A673 (cell line): ENCODE measurements at regions not wholly inside any gene's neighbourhood (a gene's known extent, or its start where the extent isn't known, plus 50 kb on each side); places are given as distances from the start of the nearest gene placed in this dataset.

Experiments used
- BruUV-seq: library from RNA; stranded (reverse); fragments of 400-500 nt; replicated peaks from 2 replicates; lab custom pipeline; 2021; lab: Mats Ljungman, UMichigan
- CTCF ChIA-PET: fragments of 300-600 bp; sonication (Branson Sonifier 250); formaldehyde crosslinking; loops from one replicate; lab custom pipeline; 2022; ENCODE audit warnings: antibody characterized with exemption; lab: Charles Lee
- POLR2A ChIA-PET: fragments of 300-600 bp; sonication (Branson Sonifier 250); formaldehyde crosslinking; loops from one replicate; lab custom pipeline; 2022; ENCODE audit warnings: antibody characterized with exemption; ENCODE audit not compliant: low non-redundant PET; lab: Charles Lee
- DNase-seq: peaks from one replicate; pipeline ENCODE4 v3.0.0-alpha.2; 2015; ENCODE audit warnings: low spot score
- H3K27ac ChIP-seq: fragments of 200-600 bp; sonication (generic); 2 replicates; pipeline ENCODE4 v1.5.1; 2016; ENCODE audit warnings: mixed run types, low read depth, mild to moderate bottlenecking, mixed read lengths, antibody characterized with exemption, low read length; ENCODE audit not compliant: poor library complexity, severe bottlenecking
- H3K27me3 ChIP-seq: fragments of 200-600 bp; sonication (generic); replicated peaks from 2 replicates; pipeline ENCODE4 v1.6.1; 2017; ENCODE audit warnings: mixed run types, low read depth, mild to moderate bottlenecking, mixed read lengths, antibody characterized with exemption, low read length; ENCODE audit not compliant: insufficient read depth, poor library complexity
- H3K36me3 ChIP-seq: fragments of 200-600 bp; sonication (generic); 2 replicates; pipeline ENCODE4 v1.6.1; 2016; ENCODE audit warnings: mixed run types, mild to moderate bottlenecking, mixed read lengths, antibody characterized with exemption, low read length; ENCODE audit not compliant: insufficient read depth, poor library complexity, severe bottlenecking
- H3K4me1 ChIP-seq: fragments of 200-600 bp; sonication (generic); 2 replicates; pipeline ENCODE4 v1.6.1; 2017; ENCODE audit warnings: mixed run types, mild to moderate bottlenecking, mixed read lengths, antibody characterized with exemption, low read length; ENCODE audit not compliant: insufficient read depth, poor library complexity, severe bottlenecking
- H3K4me3 ChIP-seq: fragments of 200-600 bp; sonication (generic); 2 replicates; pipeline ENCODE4 v1.5.1; 2016; ENCODE audit warnings: low read depth, mixed run types, mild to moderate bottlenecking, mixed read lengths, low read length; ENCODE audit not compliant: poor library complexity, severe bottlenecking
- H3K9me3 ChIP-seq: fragments of 200-600 bp; sonication (generic); 2 replicates; pipeline ENCODE4 v1.6.1; 2016; ENCODE audit warnings: mixed run types, low read depth, mild to moderate bottlenecking, mixed read lengths, antibody characterized with exemption, low read length; ENCODE audit not compliant: poor library complexity, severe bottlenecking
- EZH2 ChIP-seq: fragments of 200-600 bp; sonication (generic); IDR thresholded peaks from 2 replicates; pipeline ENCODE4 v1.6.1; 2017; ENCODE audit warnings: borderline replicate concordance, low read depth, mild to moderate bottlenecking, mixed read lengths, antibody characterized with exemption, low read length; ENCODE audit not compliant: poor library complexity, severe bottlenecking
- intact Hi-C: fragments of 100-400 bp; cut with micrococcal nuclease; formaldehyde crosslinking; loops from one replicate; pipeline ENCODE4 v1.10.0; 2022; ENCODE audit not compliant: unreplicated experiment
- TF ChIP-seq, protein P1 (sequence below): fragments of 300-800, 200-600 bp; sonication (generic); conservative IDR thresholded peaks from 2 replicates; pipeline ENCODE4 v1.5.1; 2017; ENCODE audit warnings: low read depth, mild to moderate bottlenecking, antibody characterized with exemption, low read length, moderate library complexity, mixed read lengths

DNA sequence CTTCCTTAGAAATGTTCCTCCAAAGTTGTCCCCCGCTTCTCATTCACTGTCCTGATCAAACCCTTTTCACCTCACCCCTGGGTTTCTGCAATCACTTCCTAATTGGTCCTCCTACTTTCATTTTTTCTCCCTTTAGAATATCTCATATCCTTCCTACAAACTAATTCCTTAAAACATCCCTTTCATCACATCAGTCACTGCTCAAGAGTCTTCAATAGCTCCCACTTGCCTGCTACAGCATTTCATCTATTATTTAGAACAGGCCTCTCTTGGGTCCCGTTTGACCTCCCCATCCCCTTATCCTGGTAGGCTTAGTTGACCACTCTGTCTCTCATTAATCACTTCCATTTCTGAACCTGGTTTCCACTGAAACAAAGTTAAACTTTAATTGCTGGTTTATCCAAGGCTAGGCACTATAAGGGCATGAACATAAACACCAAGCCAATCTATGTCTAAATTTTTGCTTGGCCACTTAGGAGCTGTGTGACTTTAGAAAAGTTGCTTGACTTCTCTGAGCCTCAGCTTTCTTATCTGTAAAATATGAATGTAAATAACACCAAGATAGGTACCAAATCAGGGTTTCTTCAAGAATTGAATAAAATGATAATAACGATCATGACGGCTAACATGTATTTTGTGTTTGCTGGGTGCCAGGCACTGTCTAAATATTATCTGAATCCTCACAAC is 202.1 kb upstream of the WWC1 start:
- TF ChIP-seq EZH2 = no peak
- TF ChIP-seq, protein P1, sequence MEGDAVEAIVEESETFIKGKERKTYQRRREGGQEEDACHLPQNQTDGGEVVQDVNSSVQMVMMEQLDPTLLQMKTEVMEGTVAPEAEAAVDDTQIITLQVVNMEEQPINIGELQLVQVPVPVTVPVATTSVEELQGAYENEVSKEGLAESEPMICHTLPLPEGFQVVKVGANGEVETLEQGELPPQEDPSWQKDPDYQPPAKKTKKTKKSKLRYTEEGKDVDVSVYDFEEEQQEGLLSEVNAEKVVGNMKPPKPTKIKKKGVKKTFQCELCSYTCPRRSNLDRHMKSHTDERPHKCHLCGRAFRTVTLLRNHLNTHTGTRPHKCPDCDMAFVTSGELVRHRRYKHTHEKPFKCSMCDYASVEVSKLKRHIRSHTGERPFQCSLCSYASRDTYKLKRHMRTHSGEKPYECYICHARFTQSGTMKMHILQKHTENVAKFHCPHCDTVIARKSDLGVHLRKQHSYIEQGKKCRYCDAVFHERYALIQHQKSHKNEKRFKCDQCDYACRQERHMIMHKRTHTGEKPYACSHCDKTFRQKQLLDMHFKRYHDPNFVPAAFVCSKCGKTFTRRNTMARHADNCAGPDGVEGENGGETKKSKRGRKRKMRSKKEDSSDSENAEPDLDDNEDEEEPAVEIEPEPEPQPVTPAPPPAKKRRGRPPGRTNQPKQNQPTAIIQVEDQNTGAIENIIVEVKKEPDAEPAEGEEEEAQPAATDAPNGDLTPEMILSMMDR = no peak
- BruUV-seq = no TSS peak
- H3K36me3 ChIP-seq = no peaks in the 10 kb centered on the region
- DNase-seq = no peak
- ChIA-PET CTCF (no interaction called here), POLR2A (no interaction called here)
- intact Hi-C loops = loop anchor here (5.0 kb wide), 2 partner anchors 117 to 507 kb away; no protein-coding TSS in a partner anchor
- H3K4me3 ChIP-seq = no peak overlapping the region
- no peaks in the 10 kb centered on the region for H3K27me3 ChIP-seq
- peaks cover 49% of the 10 kb centered on the region for H3K4me1 ChIP-seq
- H3K27ac ChIP-seq = no peak overlapping the region
- H3K9me3 ChIP-seq = no peaks in the 10 kb centered on the region

DNA sequence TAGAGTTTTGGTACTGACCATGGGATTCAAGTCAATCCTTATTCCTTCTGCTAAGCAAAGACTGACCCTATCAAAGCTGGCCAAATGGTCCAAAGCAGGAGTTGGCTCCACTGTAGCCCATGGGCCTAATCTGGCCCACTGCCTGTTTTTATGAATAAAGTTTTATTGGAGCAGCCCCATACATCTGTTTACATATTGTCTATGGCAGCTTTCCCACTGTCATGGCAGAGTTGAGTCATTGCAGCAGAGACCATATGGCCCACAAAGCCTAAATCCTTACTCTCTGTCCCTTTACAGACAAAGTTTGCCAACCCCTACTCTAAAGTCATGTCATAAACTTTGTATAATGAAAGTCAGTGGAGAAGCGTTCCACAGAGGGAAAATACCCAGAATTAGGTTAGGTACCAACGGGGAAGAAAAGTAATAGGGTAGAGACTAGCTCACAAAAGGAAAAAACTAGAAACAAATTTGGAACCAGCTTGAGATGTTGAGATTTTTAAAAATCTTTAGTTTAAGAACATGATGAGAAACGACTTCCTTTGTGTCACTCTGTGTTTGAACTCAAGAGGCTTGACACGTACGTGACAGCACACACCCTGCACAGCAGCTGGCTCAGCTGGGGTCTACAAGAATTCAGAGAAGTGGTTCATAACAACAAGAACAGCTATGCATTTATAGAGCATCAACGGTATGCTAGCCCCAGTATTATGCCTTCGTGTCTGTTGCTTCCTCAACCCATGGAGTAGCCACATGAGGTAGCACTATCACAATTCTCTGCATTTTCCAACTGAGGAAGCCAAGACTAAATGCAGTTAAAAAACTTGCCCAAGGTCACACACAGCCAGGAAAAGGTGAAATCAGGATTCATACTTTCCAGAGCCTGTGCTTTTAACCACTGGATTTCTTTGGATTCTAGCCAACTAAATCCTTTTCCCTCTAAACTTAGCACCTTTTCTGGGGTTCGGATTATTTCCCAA is 198.9 kb upstream of the WWC1 start:
- H3K9me3 ChIP-seq = no peaks in the 10 kb centered on the region
- DNase-seq = no peak
- no TSS peak for BruUV-seq
- TF ChIP-seq, protein P1 = no peak
- H3K4me3 ChIP-seq = no peak overlapping the region
- CTCF ChIA-PET = no interaction called here
- H3K27me3 ChIP-seq = no peaks in the 10 kb centered on the region
- H3K36me3 ChIP-seq = no peaks in the 10 kb centered on the region
- POLR2A ChIA-PET = no interaction called here
- no peak overlapping the region for H3K27ac ChIP-seq
- H3K4me1 ChIP-seq = peaks cover 21% of the 10 kb centered on the region
- intact Hi-C loops = no loop called here

DNA sequence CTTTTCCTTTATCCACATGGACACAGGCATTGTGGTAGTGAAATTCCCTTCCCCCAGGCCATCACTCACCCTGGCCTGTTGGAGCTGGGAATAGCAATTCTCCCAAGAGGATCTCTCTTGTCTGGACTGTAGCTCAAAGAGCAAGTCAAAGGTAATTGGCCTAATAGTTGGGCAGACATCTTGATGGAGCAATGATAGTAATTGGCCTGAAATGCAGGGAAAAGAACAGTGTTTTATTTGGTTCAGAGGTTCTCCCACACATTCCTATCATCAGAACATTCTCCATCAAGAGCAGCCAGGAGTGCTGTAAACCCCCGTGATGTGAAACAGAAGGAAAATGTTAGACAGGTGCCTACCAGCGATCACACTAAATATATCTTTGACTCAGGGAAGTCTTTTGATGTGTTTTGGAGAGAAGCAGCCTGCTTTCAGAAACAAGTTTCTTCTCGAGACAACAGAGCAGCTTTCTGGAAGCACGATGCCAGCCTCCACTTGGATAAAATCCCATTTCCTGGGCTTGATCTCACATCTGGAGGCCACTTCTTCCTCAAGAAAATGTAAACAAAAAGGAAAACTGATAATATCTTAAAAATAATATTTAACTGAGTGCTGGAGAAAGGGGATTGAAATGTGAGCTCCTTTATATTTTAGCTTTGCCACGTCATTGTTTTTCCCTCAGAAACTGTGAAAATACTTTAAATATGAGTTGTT is 198.1 kb upstream of the WWC1 start:
- TF ChIP-seq, protein P1 = no peak
- no peak for TF ChIP-seq EZH2
- CTCF ChIA-PET = no interaction called here
- no TSS peak for BruUV-seq
- H3K4me3 ChIP-seq = no peak overlapping the region
- H3K36me3 ChIP-seq = no peaks in the 10 kb centered on the region
- DNase-seq = no peak
- intact Hi-C loops = no loop called here
- POLR2A ChIA-PET = no interaction called here
- no peak overlapping the region for H3K27ac ChIP-seq
- H3K9me3 ChIP-seq = no peaks in the 10 kb centered on the region
- no peaks in the 10 kb centered on the region for H3K27me3 ChIP-seq
- H3K4me1 ChIP-seq = peaks cover 13% of the 10 kb centered on the region
